A549 (cell line): ENCODE measurements at regions not wholly inside any gene's neighbourhood (a gene's known extent, or its start where the extent isn't known, plus 50 kb on each side); places are given as distances from the start of the nearest gene placed in this dataset.
A peak's percentile ranks its signal among the peaks of the same experiment; 100 is the strongest.

Source experiments
- ATAC-seq, 2 experiments: fragments of 200-7000 bp in 1 of 2; fragments of >200 bp in 1 of 2; cut with Nextera tagmentation in 1 of 2; cut with Tn5 transposase in 1 of 2; 3 replicates each; pipeline versions ENCODE4 v1.8.0 to v1.9.1; 2018 to 2020; ENCODE audit warnings: mild to moderate bottlenecking in 1 of 2, moderate library complexity in 1 of 2
- CTCF ChIA-PET: fragments of 300-600 bp; sonication (Branson Sonifier 250); formaldehyde crosslinking; extraction: SDS; loops from one replicate; lab custom pipeline; 2021; ENCODE audit warnings: antibody characterized with exemption, inconsistent platforms; lab: Yijun Ruan, JAX
- POLR2A ChIA-PET: fragments of 350-600 bp; formaldehyde crosslinking; extraction: SDS; loops from one replicate; lab custom pipeline; 2021; ENCODE audit warnings: antibody characterized with exemption, inconsistent platforms; lab: Yijun Ruan, JAX
- DNase-seq, 2 experiments: peaks; one replicate each; pipeline versions ENCODE4 v3.0.0 to v3.0.0-alpha.2; 2011 to 2016; ENCODE audit warnings: low read depth in 1 of 2, low spot score in 1 of 2
- FAIRE-seq: peaks from 2 replicates; lab custom pipeline; 2011; peaks lifted over from hg19 to GRCh38; lab: Jason Lieb, UNC
- H3K27ac ChIP-seq, 2 experiments: fragments of >200 bp; sonication (Bioruptor Twin); formaldehyde crosslinking; 3 replicates each; pipeline ENCODE4 v1.5.1; 2016 to 2017
- H3K4me1 ChIP-seq: fragments of >200 bp; sonication (Bioruptor Twin); formaldehyde crosslinking; 3 replicates; pipeline ENCODE4 v1.6.1; 2016
- H3K4me2 ChIP-seq: fragments of >200 bp; sonication (Bioruptor Twin); formaldehyde crosslinking; 3 replicates; pipeline ENCODE4 v1.6.1; 2016
- H3K4me3 ChIP-seq: fragments of >200 bp; sonication (Bioruptor Twin); formaldehyde crosslinking; 3 replicates; pipeline ENCODE4 v1.5.1; 2016
- H3K9me3 ChIP-seq: fragments of >200 bp; sonication (Bioruptor Twin); formaldehyde crosslinking; 3 replicates; pipeline ENCODE4 v1.6.1; 2016
- EHF ChIP-seq: fragments of 250-450 bp; sonication (Bioruptor Pico); IDR thresholded peaks from 2 replicates; pipeline ENCODE4 v1.5.0; 2020; ENCODE audit warnings: mild to moderate bottlenecking
- EHMT2 ChIP-seq: fragments of 200-600 bp; sonication (generic); IDR thresholded peaks from 2 replicates; pipeline ENCODE4 v1.6.1; 2016; ENCODE audit warnings: antibody characterized with exemption, low read depth, mild to moderate bottlenecking, moderate library complexity
- EP300 ChIP-seq, 2 experiments: fragments of >200 bp; sonication (Bioruptor Twin); formaldehyde crosslinking; IDR thresholded peaks; 2 replicates in 1 of 2; 3 replicates in 1 of 2; pipeline ENCODE4 v1.6.1; 2016 to 2017
- ESRRA ChIP-seq: fragments of 150-350 bp; IDR thresholded peaks from 2 replicates; pipeline ENCODE4 v1.6.1; 2014; ENCODE audit warnings: mild to moderate bottlenecking, low read length, borderline replicate concordance
- FOSB ChIP-seq: fragments of 250-450 bp; sonication (Bioruptor Pico); IDR thresholded peaks from 2 replicates; pipeline ENCODE4 v1.5.0; 2020; ENCODE audit warnings: mild to moderate bottlenecking, moderate library complexity
- FOXS1 ChIP-seq: fragments of 250-450 bp; sonication (Bioruptor Pico); IDR thresholded peaks from 2 replicates; pipeline ENCODE4 v1.5.0; 2020; ENCODE audit warnings: mild to moderate bottlenecking, moderate library complexity
- GATA3 ChIP-seq: IDR thresholded peaks from 2 replicates; pipeline ENCODE4 v1.6.1; 2012; ENCODE audit warnings: borderline replicate concordance
- HOXA7 ChIP-seq: fragments of 250-450 bp; sonication (Bioruptor Pico); IDR thresholded peaks from 2 replicates; pipeline ENCODE4 v1.5.0; 2020; ENCODE audit warnings: mild to moderate bottlenecking, moderate library complexity
- JUN ChIP-seq, 2 experiments: fragments of >200 bp; sonication (Bioruptor Twin); formaldehyde crosslinking; IDR thresholded peaks; 2 replicates in 1 of 2; 3 replicates in 1 of 2; pipeline ENCODE4 v1.6.1; 2016 to 2017
- JUNB ChIP-seq: fragments of >200 bp; sonication (Bioruptor Twin); formaldehyde crosslinking; IDR thresholded peaks from 2 replicates; pipeline ENCODE4 v1.6.1; 2016
- KDM1A ChIP-seq: fragments of 200-600 bp; sonication (generic); IDR thresholded peaks from 2 replicates; pipeline ENCODE4 v1.6.1; 2016; ENCODE audit warnings: low read depth, mild to moderate bottlenecking
- KDM5A ChIP-seq: fragments of 200-600 bp; sonication (generic); IDR thresholded peaks from 2 replicates; pipeline ENCODE4 v1.6.1; 2016; ENCODE audit warnings: antibody characterized with exemption, mild to moderate bottlenecking
- MAZ ChIP-seq: fragments of 150-350 bp; IDR thresholded peaks from 2 replicates; pipeline ENCODE4 v1.6.1; 2014; ENCODE audit warnings: antibody characterized with exemption, low read depth, low read length, borderline replicate concordance
- NFE2L2 ChIP-seq: fragments of 150-350 bp; conservative IDR thresholded peaks from 2 replicates; pipeline ENCODE4 v1.6.1; 2014; ENCODE audit warnings: low read length
- POLR2AphosphoS2 ChIP-seq: conservative IDR thresholded peaks from 2 replicates; pipeline ENCODE4 v1.6.1; 2012; ENCODE audit warnings: low read length, improper control_type of control experiment, inconsistent platforms
- RAD21 ChIP-seq, 2 experiments: fragments of >200 bp in 1 of 2; sonication (Bioruptor Twin) in 1 of 2; formaldehyde crosslinking in 1 of 2; IDR thresholded peaks in 1 of 2; conservative IDR thresholded peaks in 1 of 2; 2 replicates in 1 of 2; 3 replicates in 1 of 2; pipeline ENCODE4 v1.6.1; 2012 to 2018; ENCODE audit warnings: inconsistent platforms in 1 of 2
- RFX5 ChIP-seq: fragments of 450-650 bp; IDR thresholded peaks from 2 replicates; pipeline ENCODE4 v1.7.1; 2014; ENCODE audit warnings: antibody characterized with exemption, mild to moderate bottlenecking, moderate library complexity
- RNF2 ChIP-seq: fragments of 200-600 bp; sonication (generic); IDR thresholded peaks from 2 replicates; pipeline ENCODE4 v1.6.1; 2016; ENCODE audit warnings: low read depth, mild to moderate bottlenecking, antibody characterized with exemption, moderate library complexity, borderline replicate concordance
- SMC3 ChIP-seq: fragments of >200 bp; sonication (Bioruptor Twin); formaldehyde crosslinking; IDR thresholded peaks from 3 replicates; pipeline ENCODE4 v1.6.1; 2018; ENCODE audit warnings: inconsistent platforms
- SREBF2 ChIP-seq: fragments of 450-650 bp; IDR thresholded peaks from 2 replicates; pipeline ENCODE4 v1.6.1; 2014; ENCODE audit warnings: mild to moderate bottlenecking, moderate library complexity
- TFCP2L1 ChIP-seq: fragments of 250-450 bp; sonication (Bioruptor Pico); IDR thresholded peaks from 2 replicates; pipeline ENCODE4 v1.5.0; 2021; ENCODE audit warnings: mild to moderate bottlenecking
- ZSCAN20 ChIP-seq: fragments of 250-450 bp; sonication (Bioruptor Pico); IDR thresholded peaks from 2 replicates; pipeline ENCODE4 v1.8.0; 2022; ENCODE audit warnings: mild to moderate bottlenecking, moderate library complexity
- WGBS: methylation state at CpG from one replicate; pipeline ENCODE4 v1.1.6; 2017; ENCODE audit errors: missing lambda C conversion rate; 5-methylcytosine and 5-hydroxymethylcytosine counted together
- TF ChIP-seq, protein P1 (sequence below): fragments of 250-450 bp; sonication (Bioruptor Pico); IDR thresholded peaks from 2 replicates; pipeline ENCODE4 v1.5.0; 2021; ENCODE audit warnings: mild to moderate bottlenecking, moderate library complexity, borderline replicate concordance
- TF ChIP-seq, protein P2 (sequence below): fragments of >200 bp; sonication (Bioruptor Twin); formaldehyde crosslinking; IDR thresholded peaks from 3 replicates; pipeline ENCODE4 v1.6.1; 2016
- TF ChIP-seq, protein P3 (sequence below): IDR thresholded peaks from 2 replicates; pipeline ENCODE4 v1.6.1; 2012
- TF ChIP-seq, protein P4 (sequence below): IDR thresholded peaks from 2 replicates; pipeline ENCODE4 v1.6.1; 2012

DNA sequence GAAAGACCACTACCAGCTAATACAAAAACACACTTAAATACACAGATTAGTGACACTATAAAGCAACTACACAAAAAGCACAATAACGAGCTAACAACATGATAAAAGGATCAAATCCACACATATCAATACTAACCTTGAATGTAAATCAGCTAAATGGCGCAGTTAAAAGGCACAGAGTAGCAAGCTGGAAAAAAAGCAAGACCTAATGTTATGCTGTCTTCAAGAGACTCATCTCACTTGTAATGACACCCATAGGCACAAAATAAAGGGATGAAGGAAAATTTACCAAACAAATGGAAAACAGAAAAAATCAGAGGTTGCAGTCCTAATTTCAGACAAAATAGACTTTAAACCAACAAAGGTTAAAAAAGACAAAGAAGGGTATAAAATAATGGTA, 86.3 kb downstream of the NUS1 start:
- Histone ChIP-seq H3K4me1 (no peaks in the 10 kb centered on the region), H3K27ac (no peak overlapping the region), H3K4me3 (no peak overlapping the region), H3K4me2 (no peak overlapping the region), H3K9me3 (no peaks in the 10 kb centered on the region)
- TF ChIP-seq JUNB = no peak
- no peak for TF ChIP-seq FOXS1 (CRISPR knock-in tag)
- no peak for TF ChIP-seq SMC3
- no peak for TF ChIP-seq JUN (IDR thresholded peaks at IDR 0.05)
- no peak for TF ChIP-seq EHF (CRISPR knock-in tag)
- TF ChIP-seq POLR2AphosphoS2 = no peak
- no peak for TF ChIP-seq MAZ
- TF ChIP-seq, protein P1, sequence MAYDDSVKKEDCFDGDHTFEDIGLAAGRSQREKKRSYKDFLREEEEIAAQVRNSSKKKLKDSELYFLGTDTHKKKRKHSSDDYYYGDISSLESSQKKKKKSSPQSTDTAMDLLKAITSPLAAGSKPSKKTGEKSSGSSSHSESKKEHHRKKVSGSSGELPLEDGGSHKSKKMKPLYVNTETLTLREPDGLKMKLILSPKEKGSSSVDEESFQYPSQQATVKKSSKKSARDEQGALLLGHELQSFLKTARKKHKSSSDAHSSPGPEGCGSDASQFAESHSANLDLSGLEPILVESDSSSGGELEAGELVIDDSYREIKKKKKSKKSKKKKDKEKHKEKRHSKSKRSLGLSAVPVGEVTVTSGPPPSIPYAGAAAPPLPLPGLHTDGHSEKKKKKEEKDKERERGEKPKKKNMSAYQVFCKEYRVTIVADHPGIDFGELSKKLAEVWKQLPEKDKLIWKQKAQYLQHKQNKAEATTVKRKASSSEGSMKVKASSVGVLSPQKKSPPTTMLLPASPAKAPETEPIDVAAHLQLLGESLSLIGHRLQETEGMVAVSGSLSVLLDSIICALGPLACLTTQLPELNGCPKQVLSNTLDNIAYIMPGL = no peak
- no peak for DNase-seq
- ChIA-PET CTCF (no interaction called here), POLR2A (no interaction called here)
- 4% methylated on average over 2 of the region's 2 CpGs for WGBS
- ATAC-seq = no peak
- FAIRE-seq = no peak

DNA sequence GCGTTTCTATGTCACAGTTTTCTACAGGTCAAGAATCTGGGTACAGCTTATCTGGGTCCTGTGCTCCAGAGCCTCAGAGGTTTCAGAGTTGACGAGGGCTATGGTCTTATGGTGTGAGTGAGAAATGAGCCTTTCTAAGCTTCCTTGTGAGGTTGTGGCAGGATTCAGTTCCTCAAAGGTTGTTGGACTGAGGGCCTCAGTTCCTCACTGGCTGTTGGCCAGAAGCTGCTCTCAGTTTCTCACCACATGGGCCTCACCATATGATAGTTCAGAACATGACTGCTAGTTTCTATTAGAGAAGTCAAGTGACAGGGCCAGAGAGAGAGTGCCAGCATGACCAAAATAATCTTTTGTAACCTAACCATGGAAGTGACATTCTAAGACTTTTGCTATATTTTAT, 96.1 kb downstream of the NUS1 start:
- ATAC-seq (no peak), DNase-seq (no peak), FAIRE-seq (no peak)
- 27% methylated on average over 2 of the region's 2 CpGs for WGBS
- ChIA-PET CTCF (no interaction called here), POLR2A (no interaction called here)
- no peak for TF ChIP-seq FOSB (CRISPR knock-in tag)
- no peak for TF ChIP-seq HOXA7 (CRISPR knock-in tag)
- TF ChIP-seq FOXS1 (CRISPR knock-in tag) = no peak
- TF ChIP-seq, protein P2, sequence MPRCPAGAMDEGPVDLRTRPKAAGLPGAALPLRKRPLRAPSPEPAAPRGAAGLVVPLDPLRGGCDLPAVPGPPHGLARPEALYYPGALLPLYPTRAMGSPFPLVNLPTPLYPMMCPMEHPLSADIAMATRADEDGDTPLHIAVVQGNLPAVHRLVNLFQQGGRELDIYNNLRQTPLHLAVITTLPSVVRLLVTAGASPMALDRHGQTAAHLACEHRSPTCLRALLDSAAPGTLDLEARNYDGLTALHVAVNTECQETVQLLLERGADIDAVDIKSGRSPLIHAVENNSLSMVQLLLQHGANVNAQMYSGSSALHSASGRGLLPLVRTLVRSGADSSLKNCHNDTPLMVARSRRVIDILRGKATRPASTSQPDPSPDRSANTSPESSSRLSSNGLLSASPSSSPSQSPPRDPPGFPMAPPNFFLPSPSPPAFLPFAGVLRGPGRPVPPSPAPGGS = no peak
- TF ChIP-seq KDM5A = no peak
- TF ChIP-seq, protein P3, sequence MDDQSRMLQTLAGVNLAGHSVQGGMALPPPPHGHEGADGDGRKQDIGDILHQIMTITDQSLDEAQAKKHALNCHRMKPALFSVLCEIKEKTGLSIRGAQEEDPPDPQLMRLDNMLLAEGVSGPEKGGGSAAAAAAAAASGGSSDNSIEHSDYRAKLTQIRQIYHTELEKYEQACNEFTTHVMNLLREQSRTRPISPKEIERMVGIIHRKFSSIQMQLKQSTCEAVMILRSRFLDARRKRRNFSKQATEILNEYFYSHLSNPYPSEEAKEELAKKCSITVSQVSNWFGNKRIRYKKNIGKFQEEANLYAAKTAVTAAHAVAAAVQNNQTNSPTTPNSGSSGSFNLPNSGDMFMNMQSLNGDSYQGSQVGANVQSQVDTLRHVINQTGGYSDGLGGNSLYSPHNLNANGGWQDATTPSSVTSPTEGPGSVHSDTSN = no peak
- no peak for TF ChIP-seq NFE2L2
- TF ChIP-seq EP300 (IDR thresholded peaks at IDR 0.05) = no peak
- no peak for TF ChIP-seq MAZ
- no peak for TF ChIP-seq ZSCAN20 (CRISPR knock-in tag)
- TF ChIP-seq KDM1A = no peak
- no peak for TF ChIP-seq RAD21 (conservative IDR thresholded peaks at IDR 0.05 in 1 of 2, IDR thresholded peaks at IDR 0.05 in 1 of 2)
- TF ChIP-seq SMC3 = no peak
- TF ChIP-seq, protein P4, sequence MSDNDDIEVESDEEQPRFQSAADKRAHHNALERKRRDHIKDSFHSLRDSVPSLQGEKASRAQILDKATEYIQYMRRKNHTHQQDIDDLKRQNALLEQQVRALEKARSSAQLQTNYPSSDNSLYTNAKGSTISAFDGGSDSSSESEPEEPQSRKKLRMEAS = no peak
- Histone ChIP-seq H3K27ac (no peak overlapping the region), H3K4me2 (no peak overlapping the region), H3K9me3 (no peaks in the 10 kb centered on the region), H3K4me1 (no peaks in the 10 kb centered on the region), H3K4me3 (no peak overlapping the region)

DNA sequence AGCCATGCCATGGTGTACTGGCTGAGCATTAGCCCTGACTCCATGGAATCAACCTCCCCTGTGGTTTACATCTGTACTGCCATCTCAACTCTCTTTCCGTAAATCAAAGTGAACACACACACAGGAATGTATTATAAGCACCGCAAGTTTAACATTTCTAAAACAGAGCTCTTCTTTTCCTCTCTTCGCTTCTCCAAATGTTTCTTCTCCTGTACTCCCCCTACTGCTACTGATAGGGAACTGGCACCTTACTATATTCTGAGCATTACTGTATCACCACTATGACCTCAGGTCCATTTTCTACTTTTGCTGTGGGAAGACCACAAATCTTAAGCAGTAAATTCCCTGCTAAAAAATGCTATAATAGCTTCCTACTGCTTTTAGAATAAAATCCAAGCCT, 101.2 kb downstream of the NUS1 start:
- H3K4me3 ChIP-seq = no peak overlapping the region
- H3K9me3 ChIP-seq = no peaks in the 10 kb centered on the region
- FAIRE-seq (no peak), DNase-seq (no peak), ATAC-seq (peak; percentile 65 to 66; a peak in 4 of 6 replicates)
- TF ChIP-seq SREBF2 (no peak), EHMT2 (no peak), GATA3 (no peak), RNF2 (no peak), TFCP2L1 (CRISPR knock-in tag) (no peak), ESRRA (no peak), RFX5 (no peak), EP300 (IDR thresholded peaks at IDR 0.05) (no peak)
- TF ChIP-seq, protein P4 = no peak
- no peak overlapping the region for H3K4me2 ChIP-seq
- WGBS = 26% methylated on average over 3 of the region's 3 CpGs
- H3K4me1 ChIP-seq = no peaks in the 10 kb centered on the region
- CTCF ChIA-PET = interaction anchor here (0.9 kb wide), 1 partner anchor 36 kb away, joined by 3 read pairs; no protein-coding TSS in a partner anchor
- POLR2A ChIA-PET = no interaction called here
- no peak overlapping the region for H3K27ac ChIP-seq
